GM23338 (cell line): ENCODE measurements at regions not wholly inside any gene's neighbourhood (a gene's known extent, or its start where the extent isn't known, plus 50 kb on each side); places are given as distances from the start of the nearest gene placed in this dataset.

Source experiments
- ATAC-seq: fragments of 200-7000 bp; cut with Tn5 transposase; 3 replicates; pipeline ENCODE4 v1.9.1; 2020
- DNase-seq: peaks from one replicate; pipeline ENCODE4 v3.0.0-alpha.2; 2015; ENCODE audit warnings: low spot score
- H2AFZ ChIP-seq: fragments of 200-600 bp; sonication (generic); 2 replicates; pipeline ENCODE4 v1.8.0; 2016; ENCODE audit warnings: antibody characterized with exemption, mild to moderate bottlenecking, moderate library complexity
- H3F3A ChIP-seq: fragments of 200-600 bp; sonication (generic); replicated peaks from 2 replicates; pipeline ENCODE4 v1.8.0; 2017; ENCODE audit warnings: antibody characterized with exemption, mixed run types, low read depth
- H3K27ac ChIP-seq: fragments of 200-600 bp; sonication (generic); 2 replicates; pipeline ENCODE4 v1.6.1; 2016; ENCODE audit warnings: low read depth
- H3K27me3 ChIP-seq: fragments of 200-600 bp; sonication (generic); 2 replicates; pipeline ENCODE4 v1.8.0; 2016; ENCODE audit warnings: mild to moderate bottlenecking, mixed run types, moderate library complexity; ENCODE audit not compliant: insufficient read depth
- H3K36me3 ChIP-seq: fragments of 200-600 bp; sonication (generic); 2 replicates; pipeline ENCODE4 v1.8.0; 2016; ENCODE audit warnings: mild to moderate bottlenecking; ENCODE audit not compliant: insufficient read depth
- H3K4me1 ChIP-seq: fragments of 200-600 bp; sonication (generic); 2 replicates; pipeline ENCODE4 v1.8.0; 2016; ENCODE audit warnings: mild to moderate bottlenecking, moderate library complexity; ENCODE audit not compliant: insufficient read depth
- H3K4me2 ChIP-seq: fragments of 200-600 bp; sonication (generic); 2 replicates; pipeline ENCODE4 v1.7.1; 2017; ENCODE audit warnings: mixed run types
- H3K4me3 ChIP-seq: fragments of 200-600 bp; sonication (generic); 2 replicates; pipeline ENCODE4 v1.6.1; 2016; ENCODE audit warnings: mixed run types
- H3K79me2 ChIP-seq: fragments of 200-600 bp; sonication (generic); replicated peaks from 2 replicates; pipeline ENCODE4 v1.8.0; 2017; ENCODE audit warnings: mild to moderate bottlenecking; ENCODE audit not compliant: insufficient read depth
- H3K9me2 ChIP-seq: fragments of 200-600 bp; sonication (generic); 2 replicates; pipeline ENCODE4 v1.8.0; 2017; ENCODE audit not compliant: insufficient read depth
- H4K20me1 ChIP-seq: fragments of 200-600 bp; sonication (generic); replicated peaks from 2 replicates; pipeline ENCODE4 v1.8.0; 2017; ENCODE audit warnings: mild to moderate bottlenecking; ENCODE audit not compliant: insufficient read depth
- H3K27ac Mint-ChIP-seq: 2 replicates; pipeline ENCODE4 v1.8.0; 2020; ENCODE audit warnings: inconsistent platforms, mild to moderate bottlenecking, moderate library complexity, mixed read lengths
- H3K27me3 Mint-ChIP-seq: 3 replicates; pipeline ENCODE4 v1.8.0; 2022; ENCODE audit warnings: low read depth, mild to moderate bottlenecking, moderate library complexity, mixed read lengths, inconsistent platforms; ENCODE audit not compliant: insufficient read depth, poor library complexity
- H3K36me3 Mint-ChIP-seq: 3 replicates; pipeline ENCODE4 v1.8.0; 2021; ENCODE audit warnings: low read depth, mild to moderate bottlenecking, inconsistent platforms, moderate library complexity, mixed read lengths
- H3K4me1 Mint-ChIP-seq: 3 replicates; pipeline ENCODE4 v1.8.0; 2020; ENCODE audit warnings: mild to moderate bottlenecking, inconsistent platforms, mixed read lengths
- H3K4me3 Mint-ChIP-seq: 3 replicates; pipeline ENCODE4 v1.8.0; 2021; ENCODE audit warnings: moderate library complexity, mild to moderate bottlenecking, inconsistent platforms, mixed read lengths
- H3K9me3 Mint-ChIP-seq: 3 replicates; pipeline ENCODE4 v1.8.0; 2020; ENCODE audit warnings: moderate library complexity, mild to moderate bottlenecking, inconsistent platforms, mixed read lengths
- CREB1 ChIP-seq: fragments of 250-450 bp; sonication (Bioruptor Pico); IDR thresholded peaks from 2 replicates; pipeline ENCODE4 v1.5.0; 2020; ENCODE audit warnings: low read depth, mild to moderate bottlenecking, moderate library complexity
- CTCF ChIP-seq, 2 experiments: fragments of 200-600 bp in 1 of 2; sonication (generic) in 1 of 2; conservative IDR thresholded peaks; 2 replicates each; pipeline versions ENCODE4 v1.5.1 to v1.6.1; 2016 to 2017; ENCODE audit warnings: antibody characterized with exemption in 2 of 2, low read depth in 2 of 2, mild to moderate bottlenecking in 2 of 2, moderate library complexity in 1 of 2
- ETS1 ChIP-seq: IDR thresholded peaks from 2 replicates; pipeline ENCODE4 v1.6.1; 2016; ENCODE audit warnings: antibody characterized with exemption
- EZH2phosphoT487 ChIP-seq: fragments of 200-600 bp; sonication (generic); IDR thresholded peaks from one replicate; pipeline ENCODE4 v1.8.1; 2018; ENCODE audit warnings: antibody characterized with exemption; ENCODE audit not compliant: unreplicated experiment
- NANOG ChIP-seq: IDR thresholded peaks from 2 replicates; pipeline ENCODE4 v1.6.1; 2016; ENCODE audit warnings: antibody characterized with exemption, borderline replicate concordance
- POLR2AphosphoS5 ChIP-seq: IDR thresholded peaks from 2 replicates; pipeline ENCODE4 v1.6.1; 2016; ENCODE audit warnings: antibody characterized with exemption, low read depth
- ZNF114 ChIP-seq: fragments of 250-450 bp; sonication (Bioruptor Pico); IDR thresholded peaks from 2 replicates; pipeline ENCODE4 v1.5.0; 2020; ENCODE audit warnings: mild to moderate bottlenecking, moderate library complexity
- ZNF331 ChIP-seq: fragments of 250-450 bp; sonication (Bioruptor Pico); IDR thresholded peaks from 2 replicates; pipeline ENCODE4 v1.5.0; 2020; ENCODE audit warnings: low read depth, mild to moderate bottlenecking, moderate library complexity
- ZNF462 ChIP-seq: fragments of 250-450 bp; sonication (Bioruptor Pico); IDR thresholded peaks from 2 replicates; pipeline ENCODE4 v1.5.0; 2020; ENCODE audit warnings: mild to moderate bottlenecking, moderate library complexity
- TF ChIP-seq, protein P1 (sequence below): IDR thresholded peaks from one replicate; pipeline ENCODE4 v1.6.1; 2018; ENCODE audit warnings: antibody characterized with exemption; ENCODE audit not compliant: unreplicated experiment

DNA sequence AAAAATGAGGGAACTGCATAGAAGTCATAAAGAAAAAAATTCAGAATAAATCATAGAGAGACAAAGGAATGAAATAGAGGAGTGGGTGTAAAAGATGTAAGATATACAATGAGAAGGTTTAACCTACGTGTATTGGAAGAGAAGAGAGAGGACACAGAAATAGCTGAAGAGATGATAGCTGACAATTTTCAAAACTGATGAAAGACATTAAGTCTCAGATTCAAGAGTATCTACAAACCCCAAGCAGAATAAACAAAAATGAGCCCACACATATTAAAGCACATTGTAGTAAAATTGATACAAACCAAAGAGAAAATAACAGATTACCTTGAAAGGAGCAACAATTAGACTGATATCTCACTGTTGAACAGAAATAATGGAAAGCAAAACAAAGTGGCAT is 107.9 kb upstream of the PRNP start (continued):
- no peak for TF ChIP-seq ZNF462

DNA sequence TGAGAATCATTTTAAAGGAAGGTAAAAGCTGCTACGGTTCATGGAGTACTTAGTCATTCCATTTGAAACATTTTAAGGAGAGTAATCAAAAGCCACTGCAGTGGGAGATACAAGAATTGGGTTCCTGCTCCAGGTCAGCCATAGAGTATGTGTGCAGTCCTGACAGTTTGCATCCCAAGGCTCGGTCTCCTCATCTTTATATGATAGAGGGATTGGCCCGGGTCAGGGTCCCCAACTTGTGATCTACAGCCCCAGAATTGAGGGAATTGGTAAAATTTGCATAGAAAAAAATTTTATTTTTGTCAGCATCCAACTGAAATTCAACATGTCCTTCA is 111.9 kb upstream of the PRNP start:
- H3F3A ChIP-seq = no peaks in the 10 kb centered on the region
- no peaks in the 10 kb centered on the region for H3K36me3 ChIP-seq
- Mint-ChIP-seq H3K9me3 (no peaks in the 10 kb centered on the region), H3K27ac (no peak overlapping the region), H3K4me1 (peaks cover 16% of the 10 kb centered on the region), H3K27me3 (peaks cover 5% of the 10 kb centered on the region), H3K4me3 (no peak overlapping the region), H3K36me3 (no peaks in the 10 kb centered on the region)
- no peaks in the 10 kb centered on the region for H4K20me1 ChIP-seq
- H3K27me3 ChIP-seq = no peaks in the 10 kb centered on the region
- H3K79me2 ChIP-seq = no peaks in the 10 kb centered on the region
- peaks cover 6% of the 10 kb centered on the region; the same call in 1 of the 2 replicates for H3K9me2 ChIP-seq
- no peak overlapping the region for H3K4me2 ChIP-seq
- peak overlapping the region; percentile 90 for H2AFZ ChIP-seq
- no peak for DNase-seq
- ATAC-seq = no peak
- H3K4me3 ChIP-seq = no peak overlapping the region
- no peak overlapping the region for H3K27ac ChIP-seq
- no peaks in the 10 kb centered on the region for H3K4me1 ChIP-seq
- TF ChIP-seq POLR2AphosphoS5 (no peak), EZH2phosphoT487 (no peak), ZNF331 (CRISPR knock-in tag) (no peak), ZNF114 (CRISPR knock-in tag) (no peak), ETS1 (no peak), NANOG (no peak), CREB1 (CRISPR knock-in tag) (no peak), CTCF (conservative IDR thresholded peaks at IDR 0.05; ENCODE audit: low read depth in 2 of 2) (no peak)
- TF ChIP-seq, protein P1, sequence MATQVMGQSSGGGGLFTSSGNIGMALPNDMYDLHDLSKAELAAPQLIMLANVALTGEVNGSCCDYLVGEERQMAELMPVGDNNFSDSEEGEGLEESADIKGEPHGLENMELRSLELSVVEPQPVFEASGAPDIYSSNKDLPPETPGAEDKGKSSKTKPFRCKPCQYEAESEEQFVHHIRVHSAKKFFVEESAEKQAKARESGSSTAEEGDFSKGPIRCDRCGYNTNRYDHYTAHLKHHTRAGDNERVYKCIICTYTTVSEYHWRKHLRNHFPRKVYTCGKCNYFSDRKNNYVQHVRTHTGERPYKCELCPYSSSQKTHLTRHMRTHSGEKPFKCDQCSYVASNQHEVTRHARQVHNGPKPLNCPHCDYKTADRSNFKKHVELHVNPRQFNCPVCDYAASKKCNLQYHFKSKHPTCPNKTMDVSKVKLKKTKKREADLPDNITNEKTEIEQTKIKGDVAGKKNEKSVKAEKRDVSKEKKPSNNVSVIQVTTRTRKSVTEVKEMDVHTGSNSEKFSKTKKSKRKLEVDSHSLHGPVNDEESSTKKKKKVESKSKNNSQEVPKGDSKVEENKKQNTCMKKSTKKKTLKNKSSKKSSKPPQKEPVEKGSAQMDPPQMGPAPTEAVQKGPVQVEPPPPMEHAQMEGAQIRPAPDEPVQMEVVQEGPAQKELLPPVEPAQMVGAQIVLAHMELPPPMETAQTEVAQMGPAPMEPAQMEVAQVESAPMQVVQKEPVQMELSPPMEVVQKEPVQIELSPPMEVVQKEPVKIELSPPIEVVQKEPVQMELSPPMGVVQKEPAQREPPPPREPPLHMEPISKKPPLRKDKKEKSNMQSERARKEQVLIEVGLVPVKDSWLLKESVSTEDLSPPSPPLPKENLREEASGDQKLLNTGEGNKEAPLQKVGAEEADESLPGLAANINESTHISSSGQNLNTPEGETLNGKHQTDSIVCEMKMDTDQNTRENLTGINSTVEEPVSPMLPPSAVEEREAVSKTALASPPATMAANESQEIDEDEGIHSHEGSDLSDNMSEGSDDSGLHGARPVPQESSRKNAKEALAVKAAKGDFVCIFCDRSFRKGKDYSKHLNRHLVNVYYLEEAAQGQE = no peak
